GM12872 (cell line): ENCODE measurements at regions not wholly inside any gene's neighbourhood (a gene's known extent, or its start where the extent isn't known, plus 50 kb on each side); places are given as distances from the start of the nearest gene placed in this dataset.

Source experiments
- TF ChIP-seq, protein P1 (sequence below): IDR thresholded peaks from 3 replicates; pipeline ENCODE4 v1.5.1; 2011; ENCODE audit warnings: low read depth, mild to moderate bottlenecking, low read length, moderate library complexity; ENCODE audit not compliant: insufficient read depth

DNA sequence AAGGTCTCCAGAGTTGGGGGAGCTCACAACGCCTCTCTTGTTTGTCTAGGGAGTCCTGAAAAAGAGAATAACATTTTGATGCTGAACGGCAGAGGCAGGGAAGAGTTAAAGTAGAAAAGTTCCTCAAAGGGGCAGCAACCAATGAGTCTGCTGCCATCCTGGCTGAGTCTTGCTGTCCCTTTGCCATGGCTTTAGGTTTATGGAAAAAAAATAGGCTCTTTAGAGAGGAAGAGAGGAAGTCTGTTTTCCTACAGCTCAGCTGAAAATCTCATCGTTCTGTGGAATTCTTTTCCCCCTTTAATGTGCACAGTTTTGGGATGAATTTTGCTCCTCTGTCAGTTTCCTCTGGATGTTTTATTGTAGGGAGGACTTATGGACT is 314.8 kb upstream of the TBX3 start:
- TF ChIP-seq, protein P1, sequence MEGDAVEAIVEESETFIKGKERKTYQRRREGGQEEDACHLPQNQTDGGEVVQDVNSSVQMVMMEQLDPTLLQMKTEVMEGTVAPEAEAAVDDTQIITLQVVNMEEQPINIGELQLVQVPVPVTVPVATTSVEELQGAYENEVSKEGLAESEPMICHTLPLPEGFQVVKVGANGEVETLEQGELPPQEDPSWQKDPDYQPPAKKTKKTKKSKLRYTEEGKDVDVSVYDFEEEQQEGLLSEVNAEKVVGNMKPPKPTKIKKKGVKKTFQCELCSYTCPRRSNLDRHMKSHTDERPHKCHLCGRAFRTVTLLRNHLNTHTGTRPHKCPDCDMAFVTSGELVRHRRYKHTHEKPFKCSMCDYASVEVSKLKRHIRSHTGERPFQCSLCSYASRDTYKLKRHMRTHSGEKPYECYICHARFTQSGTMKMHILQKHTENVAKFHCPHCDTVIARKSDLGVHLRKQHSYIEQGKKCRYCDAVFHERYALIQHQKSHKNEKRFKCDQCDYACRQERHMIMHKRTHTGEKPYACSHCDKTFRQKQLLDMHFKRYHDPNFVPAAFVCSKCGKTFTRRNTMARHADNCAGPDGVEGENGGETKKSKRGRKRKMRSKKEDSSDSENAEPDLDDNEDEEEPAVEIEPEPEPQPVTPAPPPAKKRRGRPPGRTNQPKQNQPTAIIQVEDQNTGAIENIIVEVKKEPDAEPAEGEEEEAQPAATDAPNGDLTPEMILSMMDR: no peak

DNA sequence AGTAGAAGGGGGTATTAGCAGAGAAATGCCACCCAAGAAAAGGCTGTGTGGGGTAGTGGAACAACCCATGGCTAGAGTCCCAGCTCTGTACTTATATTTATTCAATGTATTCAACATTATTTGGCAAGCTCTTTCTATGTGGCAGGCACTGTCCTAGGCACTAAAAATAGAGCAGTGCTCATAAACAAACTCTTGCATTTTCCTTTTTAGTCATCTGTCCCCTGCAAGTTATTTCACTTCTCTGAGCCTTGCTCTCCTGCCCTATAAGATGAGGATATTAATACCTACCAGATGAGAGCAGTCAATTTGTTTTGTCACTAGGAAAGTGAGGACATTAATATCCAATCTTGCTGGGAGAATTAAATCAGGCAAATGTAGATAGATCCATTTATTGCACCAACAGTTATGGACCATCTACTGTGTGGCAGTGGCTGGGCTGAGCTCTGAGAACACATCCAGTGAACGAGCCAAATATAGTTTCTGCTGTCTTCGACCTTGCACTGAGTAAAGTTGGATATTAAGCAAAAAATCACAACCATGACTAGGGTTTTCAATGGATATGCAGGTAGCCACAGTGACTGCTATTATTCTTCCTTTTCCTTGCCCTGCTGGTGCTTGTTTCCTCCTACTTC is 314.3 kb upstream of the TBX3 start:
- TF ChIP-seq, protein P1: no peak

DNA sequence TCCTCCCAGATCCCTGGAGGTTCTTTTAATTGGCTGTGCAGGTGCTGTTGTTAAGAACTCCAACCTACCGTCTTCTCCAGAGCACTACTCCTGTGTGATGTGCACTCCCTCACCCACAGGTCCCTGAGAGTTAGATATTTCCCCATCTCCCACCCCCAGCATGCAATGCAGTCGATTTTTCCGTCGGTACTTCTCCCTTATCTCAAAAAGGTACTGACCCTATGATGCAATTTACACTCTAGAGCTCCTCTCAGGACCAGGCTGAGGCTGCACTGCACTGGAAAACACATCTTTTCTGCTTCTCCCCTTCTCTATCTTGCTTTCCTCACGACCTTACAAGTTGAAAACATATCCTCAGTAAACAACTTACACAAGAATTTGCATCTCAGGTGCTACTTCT is 312.4 kb upstream of the TBX3 start:
- TF ChIP-seq, protein P1: no peak

DNA sequence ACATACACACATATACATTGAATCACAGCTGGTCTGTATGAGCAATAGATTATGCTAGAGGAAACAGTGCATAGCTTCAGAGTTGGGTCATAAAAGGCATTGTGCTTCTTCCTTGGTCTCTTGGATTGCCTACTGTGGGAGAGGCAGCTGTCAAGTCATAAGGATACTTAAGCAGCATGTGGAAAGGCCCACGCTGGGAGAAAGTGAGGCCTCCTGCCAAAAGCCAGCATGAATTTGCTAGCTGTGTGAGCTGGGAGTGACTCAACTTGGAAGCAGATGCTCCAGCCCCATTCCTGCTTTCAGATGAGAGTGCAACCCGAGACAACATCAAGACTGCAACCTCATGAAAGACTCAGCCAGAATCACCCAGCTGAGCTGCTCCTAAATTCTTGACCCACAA is 311.9 kb upstream of the TBX3 start:
- TF ChIP-seq, protein P1: no peak

DNA sequence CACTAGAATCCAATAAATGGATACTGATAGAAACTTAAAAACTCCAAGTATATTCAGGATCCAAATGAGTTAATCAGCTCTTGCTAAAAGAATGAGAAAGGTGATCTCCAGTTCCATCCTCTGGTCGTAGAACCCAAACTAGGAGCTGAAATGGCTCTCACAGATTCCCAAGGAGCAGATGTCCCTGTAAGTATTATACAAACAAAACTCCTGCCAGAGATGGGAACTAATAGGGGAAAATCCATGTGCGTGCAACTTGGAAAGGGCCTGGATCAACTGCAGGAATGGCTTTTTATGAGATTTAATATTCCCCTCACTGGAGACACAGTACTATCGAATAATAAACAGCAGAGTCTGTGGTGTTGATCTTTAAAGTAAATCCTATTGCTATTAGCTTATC is 309.2 kb upstream of the TBX3 start:
- TF ChIP-seq, protein P1: no peak

DNA sequence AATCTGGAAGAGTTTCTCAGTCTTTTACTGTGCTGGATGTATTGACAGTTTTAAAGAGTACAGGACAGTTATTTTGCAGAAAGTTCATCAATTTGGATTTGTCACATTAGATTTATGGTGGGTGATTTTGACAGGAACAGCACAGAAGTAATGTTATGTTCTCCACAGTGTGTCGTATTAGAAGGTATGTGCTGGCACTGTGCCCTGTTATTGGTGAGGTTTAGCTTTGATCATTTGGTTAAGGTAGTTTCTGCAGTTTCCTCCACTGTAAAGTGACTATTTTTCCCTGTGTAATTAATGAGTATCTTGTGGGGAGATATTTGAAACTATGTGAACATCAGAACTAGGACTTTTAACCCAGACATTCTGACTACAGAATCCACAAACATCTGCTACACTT is 308.5 kb upstream of the TBX3 start:
- TF ChIP-seq, protein P1: no peak

DNA sequence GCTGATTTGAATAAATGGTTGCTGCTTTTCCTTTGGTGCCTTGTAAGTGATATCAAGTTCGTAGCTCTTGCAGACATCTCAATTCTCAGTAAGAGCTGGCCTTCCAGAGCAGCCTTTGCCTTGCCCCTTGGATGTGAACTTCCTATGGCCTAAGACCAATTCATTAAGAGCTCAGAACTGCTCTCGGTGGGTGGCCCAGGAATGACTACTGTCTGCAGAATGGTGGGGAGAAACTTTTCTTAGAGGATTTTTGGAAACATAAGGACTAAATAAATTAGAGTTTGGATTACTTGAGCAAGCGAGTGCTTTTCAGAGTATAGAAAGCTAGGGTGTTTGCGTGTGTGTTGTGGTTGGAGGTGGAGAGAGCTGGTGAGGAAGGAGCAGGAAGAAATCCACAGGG is 306.4 kb upstream of the TBX3 start:
- TF ChIP-seq, protein P1: no peak
